Sigmoid colon (tissue), 6 donors: ENCODE measurements at regions not wholly inside any gene's neighbourhood (a gene's known extent, or its start where the extent isn't known, plus 50 kb on each side); places are given as distances from the start of the nearest gene placed in this dataset.

Source experiments
- DNase-seq: peaks from one replicate; pipeline ENCODE4 v3.0.0-alpha.2; 2019
- H3K27ac ChIP-seq, 4 donors: fragments of 200-600 bp; sonication (generic); one replicate each; pipeline ENCODE4 v1.5.1; 2016 to 2019; ENCODE audit warnings: mild to moderate bottlenecking in 1 of 4
- H3K27me3 ChIP-seq, 3 donors: fragments of 200-600 bp; sonication (generic); one replicate each; pipeline ENCODE4 v1.5.1; 2019; ENCODE audit warnings: mild to moderate bottlenecking in 1 of 3
- H3K36me3 ChIP-seq, 4 donors: fragments of 200-600 bp; sonication (generic); one replicate each; pipeline ENCODE4 v1.5.1; 2016 to 2019
- H3K4me1 ChIP-seq, 4 donors: fragments of 200-600 bp; sonication (generic); one replicate each; pipeline ENCODE4 v1.5.1; 2017 to 2019
- H3K4me3 ChIP-seq, 4 donors: fragments of 200-600 bp; sonication (generic); one replicate each; pipeline ENCODE4 v1.5.1; 2017 to 2019; ENCODE audit warnings: mild to moderate bottlenecking in 2 of 4, moderate library complexity in 1 of 4
- H3K9me3 ChIP-seq, 4 donors: fragments of 200-600 bp in 3 of 4; sonication (generic) in 3 of 4; one replicate each; pipeline versions ENCODE4 v1.5.1 to v1.6.1; 2013 to 2019
- EP300 ChIP-seq, 4 donors: sonication (generic); formaldehyde crosslinking; IDR thresholded peaks; one replicate each; pipeline ENCODE4 v1.6.1; 2017; ENCODE audit warnings: antibody characterized with exemption in 4 of 4
- POLR2A ChIP-seq, 2 donors: fragments of 450-650 bp; IDR thresholded peaks; one replicate each; pipeline ENCODE4 v1.6.1; 2016; ENCODE audit warnings: antibody characterized with exemption in 2 of 2, mild to moderate bottlenecking in 2 of 2, moderate library complexity in 2 of 2
- POLR2AphosphoS5 ChIP-seq, 4 donors: sonication (generic); formaldehyde crosslinking; IDR thresholded peaks; one replicate each; pipeline ENCODE4 v1.6.1; 2017; ENCODE audit warnings: antibody characterized with exemption in 4 of 4
- WGBS, 2 donors: extraction: QIAGEN DNeasy Blood & Tissue Kit; methylation state at CpG; one replicate each; pipeline ENCODE4 v1.1.7; 2013; 5-methylcytosine and 5-hydroxymethylcytosine counted together
- intact Hi-C: fragments of 100-400 bp; cut with DNase I; formaldehyde crosslinking; loops from one replicate; pipeline ENCODE4 v1.15.1; 2023
- TF ChIP-seq, protein P1 (sequence below), 4 experiments: fragments of 450-650 bp in 3 of 4; fragments of 200-600 bp in 1 of 4; IDR thresholded peaks; one replicate each; pipeline ENCODE4 v1.5.1; 2016 to 2019; ENCODE audit warnings: antibody characterized with exemption in 4 of 4, mild to moderate bottlenecking in 3 of 4, moderate library complexity in 2 of 4
- donor health status: healthy with polysubstance abuse.
- donor health status: healthy.

DNA sequence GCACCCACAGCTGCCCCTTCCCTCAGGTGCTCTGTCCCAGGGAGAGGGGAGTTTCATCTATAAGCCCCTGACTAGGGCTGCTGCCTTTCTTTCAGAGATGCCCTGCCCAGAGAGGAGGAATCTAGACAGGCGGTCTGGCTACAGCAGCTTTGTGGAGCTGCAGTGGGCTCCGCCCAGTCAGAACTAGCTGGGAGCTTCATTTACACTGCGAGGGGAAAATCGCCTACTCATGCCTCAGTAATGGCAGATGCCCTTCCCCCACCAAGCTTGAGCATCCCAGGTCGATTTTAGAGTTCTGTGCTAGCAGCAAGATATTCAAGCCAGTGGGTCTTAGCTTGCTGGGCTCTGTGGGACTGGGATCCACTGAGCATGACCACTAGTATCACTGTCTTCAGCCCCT, 181.2 kb upstream of the RARB start:
- WGBS, 2 donors = 79 to 81% methylated on average over 5 of the region's 5 CpGs
- H3K4me3 ChIP-seq = no peak overlapping the region
- H3K36me3 ChIP-seq = no peaks in the 10 kb centered on the region
- no peak overlapping the region for H3K27ac ChIP-seq
- DNase-seq = no peak
- H3K27me3 ChIP-seq = no peaks in the 10 kb centered on the region
- TF ChIP-seq POLR2A (IDR thresholded peaks at IDR 0.05) (no peak), EP300 (IDR thresholded peaks at IDR 0.05) (no peak), POLR2AphosphoS5 (IDR thresholded peaks at IDR 0.05) (no peak)
- TF ChIP-seq, protein P1, sequence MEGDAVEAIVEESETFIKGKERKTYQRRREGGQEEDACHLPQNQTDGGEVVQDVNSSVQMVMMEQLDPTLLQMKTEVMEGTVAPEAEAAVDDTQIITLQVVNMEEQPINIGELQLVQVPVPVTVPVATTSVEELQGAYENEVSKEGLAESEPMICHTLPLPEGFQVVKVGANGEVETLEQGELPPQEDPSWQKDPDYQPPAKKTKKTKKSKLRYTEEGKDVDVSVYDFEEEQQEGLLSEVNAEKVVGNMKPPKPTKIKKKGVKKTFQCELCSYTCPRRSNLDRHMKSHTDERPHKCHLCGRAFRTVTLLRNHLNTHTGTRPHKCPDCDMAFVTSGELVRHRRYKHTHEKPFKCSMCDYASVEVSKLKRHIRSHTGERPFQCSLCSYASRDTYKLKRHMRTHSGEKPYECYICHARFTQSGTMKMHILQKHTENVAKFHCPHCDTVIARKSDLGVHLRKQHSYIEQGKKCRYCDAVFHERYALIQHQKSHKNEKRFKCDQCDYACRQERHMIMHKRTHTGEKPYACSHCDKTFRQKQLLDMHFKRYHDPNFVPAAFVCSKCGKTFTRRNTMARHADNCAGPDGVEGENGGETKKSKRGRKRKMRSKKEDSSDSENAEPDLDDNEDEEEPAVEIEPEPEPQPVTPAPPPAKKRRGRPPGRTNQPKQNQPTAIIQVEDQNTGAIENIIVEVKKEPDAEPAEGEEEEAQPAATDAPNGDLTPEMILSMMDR (IDR thresholded peaks at IDR 0.05) = no peak
- peaks cover 0 to 5% (median under 1%) of the 10 kb centered on the region in 4 donors for H3K9me3 ChIP-seq
- H3K4me1 ChIP-seq = no peaks in the 10 kb centered on the region
- intact Hi-C loops = no loop called here

- WGBS, 2 donors = 78 to 88% methylated on average over 1 of the region's 1 CpG
- Histone ChIP-seq H3K4me3 (no peak overlapping the region), H3K27ac (no peak overlapping the region), H3K27me3 (no peaks in the 10 kb centered on the region), H3K4me1 (no peaks in the 10 kb centered on the region), H3K36me3 (no peaks in the 10 kb centered on the region), H3K9me3 (peaks cover 0 to 10% (median 6%) of the 10 kb centered on the region in 4 donors)
- no peak for TF ChIP-seq POLR2A (IDR thresholded peaks at IDR 0.05)
- DNase-seq = no peak
- intact Hi-C loops = no loop called here
Observed at GRCh38 chr3:25252291-25252690, 175.8 kb upstream of the RARB start.

GRCh38 chr3:25257026-25257425, 171.0 kb upstream of the RARB start:
- no peak for DNase-seq
- no peaks in the 10 kb centered on the region for H3K27me3 ChIP-seq
- H3K27ac ChIP-seq = no peak overlapping the region
- H3K4me3 ChIP-seq = no peak overlapping the region
- H3K36me3 ChIP-seq = no peaks in the 10 kb centered on the region
- H3K4me1 ChIP-seq = no peaks in the 10 kb centered on the region
- WGBS, 2 donors = 74 to 79% methylated on average over 2 of the region's 2 CpGs
- intact Hi-C loops = no loop called here
- no peak for TF ChIP-seq POLR2A (IDR thresholded peaks at IDR 0.05)
- no peak for TF ChIP-seq POLR2AphosphoS5 (IDR thresholded peaks at IDR 0.05)
- TF ChIP-seq, protein P1 (IDR thresholded peaks at IDR 0.05) = no peak
- no peak for TF ChIP-seq EP300 (IDR thresholded peaks at IDR 0.05)
- H3K9me3 ChIP-seq = peaks cover 0 to 8% (median 5%) of the 10 kb centered on the region in 4 donors

GRCh38 chr3:25259871-25260270, 168.2 kb upstream of the RARB start:
- Histone ChIP-seq H3K4me3 (no peak overlapping the region), H3K9me3 (peaks cover 0 to 4% (median 0%) of the 10 kb centered on the region in 4 donors), H3K27ac (no peak overlapping the region), H3K4me1 (no peaks in the 10 kb centered on the region), H3K36me3 (no peaks in the 10 kb centered on the region), H3K27me3 (no peaks in the 10 kb centered on the region)
- 14 to 28% methylated on average over 3 of the region's 3 CpGs for WGBS, 2 donors
- TF ChIP-seq, protein P1 (IDR thresholded peaks at IDR 0.05) = no peak
- TF ChIP-seq EP300 (IDR thresholded peaks at IDR 0.05) = no peak
- no peak for TF ChIP-seq POLR2AphosphoS5 (IDR thresholded peaks at IDR 0.05)
- no peak for TF ChIP-seq POLR2A (IDR thresholded peaks at IDR 0.05)
- intact Hi-C loops = no loop called here
- DNase-seq = no peak

DNA sequence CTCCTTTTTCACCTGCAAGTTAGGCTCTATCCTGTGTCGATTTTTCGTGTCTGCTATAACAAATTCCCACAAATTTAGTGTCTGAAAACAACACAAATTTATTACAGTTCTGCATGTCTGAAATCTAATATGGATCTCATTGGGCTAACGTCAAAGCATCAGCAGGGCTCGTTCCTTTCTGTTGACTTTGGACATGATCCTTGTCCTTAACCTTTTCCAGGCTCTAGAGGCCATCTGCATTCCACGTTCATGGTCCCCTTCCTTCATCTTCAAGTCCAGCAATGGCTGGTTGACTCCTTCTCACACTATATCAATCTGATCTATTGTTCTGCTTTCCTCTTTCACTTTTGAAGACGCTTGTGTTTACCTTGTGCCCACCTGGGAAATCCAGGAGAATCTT, 165.7 kb upstream of the RARB start:
- no peak overlapping the region for H3K27ac ChIP-seq
- no peak overlapping the region for H3K4me3 ChIP-seq
- TF ChIP-seq, protein P1 (IDR thresholded peaks at IDR 0.05) = no peak
- TF ChIP-seq POLR2A (IDR thresholded peaks at IDR 0.05) (no peak), POLR2AphosphoS5 (IDR thresholded peaks at IDR 0.05) (no peak), EP300 (IDR thresholded peaks at IDR 0.05) (no peak)
- H3K4me1 ChIP-seq = peaks cover 0 to 8% (median 3%) of the 10 kb centered on the region in 4 donors
- intact Hi-C loops = no loop called here
- 83 to 84% methylated on average over 6 of the region's 6 CpGs for WGBS, 2 donors
- no peaks in the 10 kb centered on the region for H3K27me3 ChIP-seq
- DNase-seq = no peak
- no peaks in the 10 kb centered on the region for H3K36me3 ChIP-seq
- no peaks in the 10 kb centered on the region for H3K9me3 ChIP-seq
